ENCODE measurements at regions not wholly inside any gene's neighbourhood (a gene's known extent, or its start where the extent isn't known, plus 50 kb on each side); places are given as distances from the start of the nearest gene placed in this dataset.
"Not testable (repeated sequence)": the region's sequence is repeated elsewhere in the genome, so short reads cannot be mapped to it uniquely, and the experiment has no call there.

- POLR2A ChIA-PET: no interaction called here
- Mint-ChIP-seq H3K36me3 (no peaks in the 10 kb centered on the region), H3K27ac (peak overlapping the region in 1 of 10 donors; percentile 41), H3K4me1 (peaks cover 2 to 12% (median 5%) of the 10 kb centered on the region in 4 donors), H3K4me3 (no peak overlapping the region), H3K27me3 (peaks cover 3 to 25% (median 9%) of the 10 kb centered on the region in 5 donors), H3K9me3 (peaks cover 0 to 14% (median 0%) of the 10 kb centered on the region in 9 donors)
- DNase-seq: no peak
- no peak for ATAC-seq
Measured at GRCh38 chr11:121904148-121904547, 211.9 kb downstream of the BLID start.

DNA sequence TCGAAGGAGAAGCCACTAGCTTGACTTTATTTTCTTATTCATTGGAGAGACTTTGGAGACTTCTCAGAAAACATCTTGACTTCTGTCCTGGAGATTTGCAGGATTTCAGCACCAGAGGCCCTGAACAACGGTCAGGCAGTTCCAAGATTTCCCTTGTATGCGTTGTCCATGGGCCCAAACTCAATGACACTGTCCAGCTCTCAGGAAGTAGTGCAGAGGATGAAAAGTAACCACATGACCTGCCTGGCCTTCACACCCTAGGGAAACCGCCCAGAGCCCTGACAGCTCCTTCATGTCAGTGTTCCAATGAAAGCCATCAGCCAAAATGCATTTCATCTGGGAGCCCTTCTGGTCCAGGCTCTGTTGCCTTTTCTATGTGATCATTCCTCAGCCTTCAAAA is 214.1 kb downstream of the BLID start:
- H3K27ac Mint-ChIP-seq: no peak overlapping the region
- H3K27me3 Mint-ChIP-seq: peaks cover 4 to 25% (median 13%) of the 10 kb centered on the region in 5 donors
- DNase-seq: no peak
- no peak overlapping the region for H3K4me3 Mint-ChIP-seq
- H3K9me3 Mint-ChIP-seq: peaks cover 0 to 11% (median 4%) of the 10 kb centered on the region in 9 donors
- H3K4me1 Mint-ChIP-seq: peaks cover 0 to 5% (median under 1%) of the 10 kb centered on the region in 4 donors
- H3K36me3 Mint-ChIP-seq: no peaks in the 10 kb centered on the region
- ATAC-seq: no peak
- POLR2A ChIA-PET: no interaction called here

- DNase-seq, H3K36me3 Mint-ChIP-seq, H3K4me3 Mint-ChIP-seq, H3K27ac Mint-ChIP-seq, ATAC-seq, H3K4me1 Mint-ChIP-seq, POLR2A ChIA-PET: not testable (repeated sequence)
- H3K9me3 Mint-ChIP-seq: peaks cover 0 to 11% (median 4%) of the 10 kb centered on the region in 9 donors
- peaks cover 4 to 25% (median 13%) of the 10 kb centered on the region in 5 donors for H3K27me3 Mint-ChIP-seq
Measured at GRCh38 chr11:121901417-121901816, 214.6 kb downstream of the BLID start.

- DNase-seq (no peak), ATAC-seq (no peak)
- Mint-ChIP-seq H3K9me3 (peaks cover 0 to 6% (median 1%) of the 10 kb centered on the region in 9 donors), H3K27ac (no peak overlapping the region), H3K4me3 (no peak overlapping the region), H3K27me3 (peaks cover 0 to 25% (median 10%) of the 10 kb centered on the region in 5 donors), H3K4me1 (peaks cover 0 to 5% (median 0%) of the 10 kb centered on the region in 4 donors), H3K36me3 (no peaks in the 10 kb centered on the region)
- POLR2A ChIA-PET: no interaction called here
Measured at GRCh38 chr11:121899520-121899919, 216.5 kb downstream of the BLID start.

DNA sequence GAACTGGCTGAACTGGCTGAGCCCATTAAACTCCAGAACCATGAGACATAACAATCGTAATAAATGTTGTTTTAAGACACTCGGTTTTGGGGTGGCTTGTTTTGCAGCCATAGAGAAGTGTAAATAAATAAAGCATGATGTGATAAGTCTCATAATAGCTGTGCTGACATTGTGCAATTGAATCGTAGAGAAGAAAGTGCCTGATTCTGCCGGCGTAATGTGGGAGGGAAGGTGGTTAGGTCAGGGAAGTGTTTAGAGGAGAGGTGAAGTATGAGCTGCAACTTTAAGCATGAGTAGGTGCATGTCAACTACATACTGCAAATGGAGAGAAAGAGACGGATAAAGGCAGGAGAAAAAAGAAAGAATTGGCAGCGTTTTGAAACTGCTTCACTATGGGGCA is 217.1 kb downstream of the BLID start:
- peaks cover 0 to 4% (median under 1%) of the 10 kb centered on the region in 9 donors for H3K9me3 Mint-ChIP-seq
- H3K36me3 Mint-ChIP-seq: peaks cover 0 to under 1% (median 0%) of the 10 kb centered on the region in 3 donors
- DNase-seq: no peak
- no peak overlapping the region for H3K4me3 Mint-ChIP-seq
- no peak for ATAC-seq
- no peak overlapping the region for H3K27ac Mint-ChIP-seq
- H3K4me1 Mint-ChIP-seq: peaks cover 0 to under 1% (median 0%) of the 10 kb centered on the region in 4 donors
- POLR2A ChIA-PET: no interaction called here
- H3K27me3 Mint-ChIP-seq: peaks cover under 1 to 25% (median 10%) of the 10 kb centered on the region in 5 donors

DNA sequence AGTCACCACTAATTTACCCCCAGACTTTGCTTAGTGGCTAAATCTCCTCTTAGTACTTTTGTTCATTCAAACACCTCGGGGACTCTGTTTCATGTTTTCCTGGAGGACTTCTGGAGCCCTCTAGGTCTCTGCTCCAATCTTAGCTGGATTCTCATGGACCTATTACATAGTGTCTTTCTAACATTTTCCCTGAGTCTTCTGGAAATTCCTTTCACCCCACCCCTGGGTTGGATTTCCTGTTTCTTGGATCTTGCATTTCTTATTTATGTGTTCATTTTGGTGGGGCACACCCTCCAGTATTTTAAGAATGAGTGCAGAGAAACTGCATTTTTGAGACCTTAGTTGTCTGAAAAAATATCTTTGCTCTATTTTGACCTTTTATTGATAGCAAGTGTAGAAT is 220.1 kb downstream of the BLID start:
- ATAC-seq: no peak
- POLR2A ChIA-PET: no interaction called here
- H3K36me3 Mint-ChIP-seq: peaks cover 0 to 4% (median 0%) of the 10 kb centered on the region in 3 donors
- no peaks in the 10 kb centered on the region for H3K4me1 Mint-ChIP-seq
- H3K9me3 Mint-ChIP-seq: peaks cover 0 to 4% (median 0%) of the 10 kb centered on the region in 9 donors
- H3K27ac Mint-ChIP-seq: no peak overlapping the region
- DNase-seq: no peak
- peaks cover 3 to 25% (median 10%) of the 10 kb centered on the region in 5 donors for H3K27me3 Mint-ChIP-seq
- no peak overlapping the region for H3K4me3 Mint-ChIP-seq

GRCh38 chr11:121894581-121894980 is 221.4 kb downstream of the BLID start:
- POLR2A ChIA-PET: no interaction called here
- DNase-seq (no peak), ATAC-seq (no peak)
- Mint-ChIP-seq H3K27me3 (peaks cover 3 to 23% (median 10%) of the 10 kb centered on the region in 5 donors), H3K36me3 (peaks cover 0 to 4% (median 0%) of the 10 kb centered on the region in 3 donors), H3K9me3 (peaks cover 0 to 4% (median 0%) of the 10 kb centered on the region in 9 donors), H3K4me3 (no peak overlapping the region), H3K4me1 (no peaks in the 10 kb centered on the region), H3K27ac (no peak overlapping the region)

DNA sequence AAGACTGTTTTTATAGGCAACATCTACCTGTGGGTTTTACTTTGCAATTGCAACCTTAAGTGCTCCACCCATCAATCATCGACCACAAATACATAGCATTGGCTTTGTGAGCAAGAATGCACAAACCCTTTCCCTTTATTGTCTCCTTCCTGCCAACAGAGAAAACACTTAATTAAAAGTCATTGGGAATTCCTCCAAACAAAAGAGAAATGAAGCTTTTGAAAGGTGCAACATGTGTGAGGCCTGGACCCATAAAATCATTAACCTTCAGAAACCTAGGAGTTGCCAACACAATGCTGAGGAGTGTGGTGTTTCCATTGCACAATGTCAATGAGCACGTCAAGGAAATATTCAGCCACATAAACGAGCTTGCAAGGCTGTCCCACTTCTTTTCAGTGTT is 223.2 kb downstream of the BLID start:
- H3K4me3 Mint-ChIP-seq: no peak overlapping the region
- no peak overlapping the region for H3K27ac Mint-ChIP-seq
- DNase-seq (no peak), ATAC-seq (no peak)
- H3K9me3 Mint-ChIP-seq: peaks cover 0 to 2% (median 0%) of the 10 kb centered on the region in 9 donors
- peaks cover 1 to 12% (median 3%) of the 10 kb centered on the region in 5 donors for H3K27me3 Mint-ChIP-seq
- H3K36me3 Mint-ChIP-seq: peaks cover 0 to 4% (median 0%) of the 10 kb centered on the region in 3 donors
- no peaks in the 10 kb centered on the region for H3K4me1 Mint-ChIP-seq
- POLR2A ChIA-PET: no interaction called here

GRCh38 chr11:121892131-121892681 is 223.8 kb downstream of the BLID start:
- Mint-ChIP-seq H3K27me3 (peaks cover 0 to 7% (median 1%) of the 10 kb centered on the region in 5 donors), H3K27ac (no peak overlapping the region), H3K4me1 (no peaks in the 10 kb centered on the region), H3K4me3 (no peak overlapping the region), H3K36me3 (peaks cover 0 to 4% (median 0%) of the 10 kb centered on the region in 3 donors), H3K9me3 (peaks cover 0 to 2% (median 0%) of the 10 kb centered on the region in 9 donors)
- ATAC-seq (no peak), DNase-seq (no peak)
- POLR2A ChIA-PET: no interaction called here

DNA sequence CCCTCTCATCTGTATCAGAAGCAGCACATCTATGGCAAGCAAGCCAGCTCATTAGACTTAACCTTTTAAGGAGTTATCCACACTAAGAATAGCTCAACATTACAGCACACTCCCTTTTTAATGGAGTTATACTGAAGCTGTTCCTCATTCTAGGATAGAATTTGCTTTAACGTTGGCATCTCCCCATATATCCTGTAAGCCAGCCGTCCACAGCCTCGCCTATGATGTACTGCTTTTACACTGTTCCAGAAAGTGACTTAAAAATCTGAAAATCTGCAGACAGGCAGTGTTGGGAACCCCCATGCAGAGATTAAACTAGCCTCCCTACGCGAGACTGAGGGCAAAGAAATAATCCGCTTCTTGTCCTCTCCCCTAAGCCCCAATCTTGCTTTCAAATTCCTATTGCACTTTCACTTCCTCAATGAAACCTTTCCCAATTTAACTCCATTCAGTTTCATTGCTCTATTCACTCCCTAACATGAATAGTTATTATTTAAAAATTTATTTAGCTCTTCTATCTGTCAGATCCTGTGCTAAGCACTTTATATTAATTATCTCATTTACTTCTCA is 225.0 kb downstream of the BLID start:
- ATAC-seq (no peak), DNase-seq (no peak)
- Mint-ChIP-seq H3K4me3 (no peak overlapping the region), H3K9me3 (peaks cover 0 to 2% (median 0%) of the 10 kb centered on the region in 9 donors), H3K36me3 (peaks cover 0 to 4% (median 0%) of the 10 kb centered on the region in 3 donors), H3K27ac (no peak overlapping the region), H3K27me3 (peaks cover 0 to 7% (median 1%) of the 10 kb centered on the region in 5 donors), H3K4me1 (no peaks in the 10 kb centered on the region)
- POLR2A ChIA-PET: no interaction called here

DNA sequence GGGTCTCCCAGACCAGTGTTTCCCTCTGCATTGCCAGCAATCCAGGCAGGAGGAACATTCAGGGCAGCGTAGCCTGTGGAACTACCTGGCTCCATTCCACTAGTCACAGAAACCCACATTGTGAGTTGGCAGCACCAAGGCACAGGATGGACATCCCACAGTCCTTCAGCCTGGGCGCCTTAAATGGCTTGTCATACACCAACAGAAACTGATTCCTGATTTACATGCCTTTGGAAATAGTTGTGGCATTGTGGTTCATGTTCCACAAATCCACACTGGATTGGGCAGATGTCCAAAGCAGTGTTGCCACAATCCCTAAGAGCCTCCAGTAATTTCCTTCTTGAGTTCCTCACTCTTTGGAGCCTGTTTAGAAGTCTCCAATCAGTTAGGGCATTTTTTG is 225.6 kb downstream of the BLID start:
- Mint-ChIP-seq H3K4me3 (no peak overlapping the region), H3K4me1 (no peaks in the 10 kb centered on the region), H3K36me3 (peaks cover 0 to 4% (median 0%) of the 10 kb centered on the region in 3 donors), H3K27ac (no peak overlapping the region), H3K9me3 (peaks cover 0 to 2% (median 0%) of the 10 kb centered on the region in 9 donors), H3K27me3 (peaks cover 0 to 7% (median 1%) of the 10 kb centered on the region in 5 donors)
- POLR2A ChIA-PET: no interaction called here
- ATAC-seq (no peak), DNase-seq (no peak)

DNA sequence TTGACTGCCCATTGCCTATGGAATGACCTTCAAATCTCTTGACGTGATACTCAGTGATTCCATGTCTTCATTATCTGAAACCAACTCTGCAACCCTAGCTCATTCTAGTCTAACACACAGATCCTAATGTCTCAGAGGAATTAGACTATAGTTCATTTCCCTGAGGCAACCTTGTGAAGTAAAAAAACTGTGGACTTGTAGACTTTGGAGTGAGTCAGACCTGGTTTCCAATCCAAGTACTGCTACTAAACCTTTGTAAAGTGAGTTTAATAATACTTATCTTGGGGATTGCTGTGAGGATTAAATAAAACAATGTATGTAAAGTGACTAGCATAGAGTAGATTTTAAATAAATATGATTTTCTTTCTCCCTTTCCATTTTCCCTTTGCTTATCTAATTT is 226.1 kb downstream of the BLID start:
- ATAC-seq (no peak), DNase-seq (no peak)
- Mint-ChIP-seq H3K4me3 (no peak overlapping the region), H3K4me1 (no peaks in the 10 kb centered on the region), H3K9me3 (peaks cover 0 to 2% (median 0%) of the 10 kb centered on the region in 9 donors), H3K36me3 (peaks cover 0 to 4% (median 0%) of the 10 kb centered on the region in 3 donors), H3K27ac (no peak overlapping the region), H3K27me3 (peaks cover 0 to 9% (median 1%) of the 10 kb centered on the region in 5 donors)
- POLR2A ChIA-PET: no interaction called here

DNA sequence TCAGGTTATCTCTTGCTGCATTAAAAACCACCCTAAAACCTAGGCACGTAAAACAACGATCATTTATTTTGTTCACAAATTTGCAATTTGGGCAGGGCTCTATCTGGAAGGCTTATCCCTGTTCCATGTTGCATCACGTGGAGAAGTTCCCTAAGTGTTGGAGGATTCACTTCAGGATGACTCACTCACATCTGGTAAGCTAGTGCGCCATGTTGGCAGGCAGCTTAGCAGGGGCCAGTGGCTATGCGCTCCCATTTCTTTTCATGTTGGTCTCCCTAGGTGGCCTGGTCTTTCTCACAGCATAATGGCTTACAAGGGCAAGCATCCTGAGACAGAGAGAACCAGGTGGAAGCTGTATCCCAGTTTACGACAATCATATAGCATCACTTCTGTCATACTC is 226.8 kb downstream of the BLID start:
- Mint-ChIP-seq H3K4me1 (no peaks in the 10 kb centered on the region), H3K27me3 (peaks cover 0 to 7% (median 1%) of the 10 kb centered on the region in 5 donors), H3K9me3 (peaks cover 0 to 2% (median 0%) of the 10 kb centered on the region in 9 donors), H3K4me3 (no peak overlapping the region), H3K27ac (no peak overlapping the region), H3K36me3 (peaks cover 0 to 4% (median 0%) of the 10 kb centered on the region in 3 donors)
- DNase-seq (no peak), ATAC-seq (no peak)
- POLR2A ChIA-PET: no interaction called here

Data from naive thymus-derived CD8-positive, alpha-beta T cell (primary cell).